ENCODE measurements at regions not wholly inside any gene's neighbourhood (a gene's known extent, or its start where the extent isn't known, plus 50 kb on each side); places are given as distances from the start of the nearest gene placed in this dataset.

- Histone ChIP-seq H3K4me2 (ENCODE audit: insufficient read depth, low read length) (no peak overlapping the region), H3K36me3 (ENCODE audit: insufficient read depth, low read length) (no peaks in the 10 kb centered on the region), H3K4me3 (ENCODE audit: insufficient read depth, low read length) (no peak overlapping the region), H3K4me1 (ENCODE audit: insufficient read depth, low read length) (no peaks in the 10 kb centered on the region), H3K9me3 (ENCODE audit: low read depth, low read length) (no peaks in the 10 kb centered on the region), H4K20me1 (ENCODE audit: insufficient read depth, low read length) (no peaks in the 10 kb centered on the region), H3K79me2 (ENCODE audit: insufficient read depth, low read length) (no peaks in the 10 kb centered on the region), H3K27ac (ENCODE audit: low read depth, low read length) (no peak overlapping the region), H2AFZ (ENCODE audit: low read length) (no peak overlapping the region), H3K27me3 (ENCODE audit: insufficient read depth, low read length) (no peaks in the 10 kb centered on the region)
- DNase-seq (ENCODE audit: insufficient read length, low spot score, missing footprints), result no peak
- TF ChIP-seq CTCF (IDR thresholded peaks at IDR 0.05; ENCODE audit: extremely low read depth, low read depth, low read length), result no peak
Measured at GRCh38 chr13:103302676-103303075, 236.5 kb upstream of the SLC10A2 start.

GRCh38 chr13:103299079-103299478 is 232.9 kb upstream of the SLC10A2 start:
- H3K27ac ChIP-seq (ENCODE audit: low read depth, low read length), result no peak overlapping the region
- H3K36me3 ChIP-seq (ENCODE audit: insufficient read depth, low read length), result no peaks in the 10 kb centered on the region
- no peak overlapping the region for H3K4me3 ChIP-seq (ENCODE audit: insufficient read depth, low read length)
- no peaks in the 10 kb centered on the region for H3K79me2 ChIP-seq (ENCODE audit: insufficient read depth, low read length)
- H3K9me3 ChIP-seq (ENCODE audit: low read depth, low read length), result peaks cover 5% of the 10 kb centered on the region
- no peak for DNase-seq (ENCODE audit: insufficient read length, low spot score, missing footprints)
- H2AFZ ChIP-seq (ENCODE audit: low read length), result no peak overlapping the region
- TF ChIP-seq CTCF (IDR thresholded peaks at IDR 0.05; ENCODE audit: extremely low read depth, low read depth, low read length), result no peak
- no peaks in the 10 kb centered on the region for H3K27me3 ChIP-seq (ENCODE audit: insufficient read depth, low read length)
- no peaks in the 10 kb centered on the region for H4K20me1 ChIP-seq (ENCODE audit: insufficient read depth, low read length)
- no peaks in the 10 kb centered on the region for H3K4me1 ChIP-seq (ENCODE audit: insufficient read depth, low read length)
- no peak overlapping the region for H3K4me2 ChIP-seq (ENCODE audit: insufficient read depth, low read length)

- Histone ChIP-seq H3K4me2 (ENCODE audit: insufficient read depth, low read length) (no peak overlapping the region), H3K9me3 (ENCODE audit: low read depth, low read length) (peaks cover 5% of the 10 kb centered on the region), H3K27ac (ENCODE audit: low read depth, low read length) (no peak overlapping the region), H3K27me3 (ENCODE audit: insufficient read depth, low read length) (no peaks in the 10 kb centered on the region), H4K20me1 (ENCODE audit: insufficient read depth, low read length) (no peaks in the 10 kb centered on the region), H3K36me3 (ENCODE audit: insufficient read depth, low read length) (no peaks in the 10 kb centered on the region), H2AFZ (ENCODE audit: low read length) (no peak overlapping the region), H3K79me2 (ENCODE audit: insufficient read depth, low read length) (no peaks in the 10 kb centered on the region), H3K4me3 (ENCODE audit: insufficient read depth, low read length) (no peak overlapping the region), H3K4me1 (ENCODE audit: insufficient read depth, low read length) (no peaks in the 10 kb centered on the region)
- DNase-seq (ENCODE audit: insufficient read length, low spot score, missing footprints), result no peak
- TF ChIP-seq CTCF (IDR thresholded peaks at IDR 0.05; ENCODE audit: extremely low read depth, low read depth, low read length), result no peak
Measured at GRCh38 chr13:103297083-103297482, 230.9 kb upstream of the SLC10A2 start.

- Histone ChIP-seq H3K4me1 (ENCODE audit: insufficient read depth, low read length) (no peaks in the 10 kb centered on the region), H3K4me2 (ENCODE audit: insufficient read depth, low read length) (no peak overlapping the region), H2AFZ (ENCODE audit: low read length) (no peak overlapping the region), H3K27ac (ENCODE audit: low read depth, low read length) (no peak overlapping the region), H3K27me3 (ENCODE audit: insufficient read depth, low read length) (no peaks in the 10 kb centered on the region), H3K4me3 (ENCODE audit: insufficient read depth, low read length) (no peak overlapping the region), H3K9me3 (ENCODE audit: low read depth, low read length) (peaks cover 3% of the 10 kb centered on the region), H3K79me2 (ENCODE audit: insufficient read depth, low read length) (no peaks in the 10 kb centered on the region), H4K20me1 (ENCODE audit: insufficient read depth, low read length) (no peaks in the 10 kb centered on the region), H3K36me3 (ENCODE audit: insufficient read depth, low read length) (no peaks in the 10 kb centered on the region)
- no peak for TF ChIP-seq CTCF (IDR thresholded peaks at IDR 0.05; ENCODE audit: extremely low read depth, low read depth, low read length)
- no peak for DNase-seq (ENCODE audit: insufficient read length, low spot score, missing footprints)
Measured at GRCh38 chr13:103291798-103292572, 225.8 kb upstream of the SLC10A2 start.

All from osteoblast (primary cell).